T-helper 1 cell treated with Interleukin-12 subunit alpha and Interleukin-12 subunit beta and Interleukin-4 antibody, amounts not matched to agents 30 ng/mL and 1 ng/mL, for 36 hours (primary cell): ENCODE measurements at regions not wholly inside any gene's neighbourhood (a gene's known extent, or its start where the extent isn't known, plus 50 kb on each side); places are given as distances from the start of the nearest gene placed in this dataset.

Source experiments
- intact Hi-C: fragments of 100-400 bp; cut with micrococcal nuclease; formaldehyde crosslinking; loops from one replicate; pipeline ENCODE4 v1.15.1; 2024

GRCh38 chrX:124280294-124280902, 52.1 kb upstream of the TEX13D start:
- intact Hi-C loops = no loop called here

- intact Hi-C loops = no loop called here
Observed at GRCh38 chrX:124282580-124282979, 49.9 kb upstream of the TEX13D start.
